ENCODE measurements at regions not wholly inside any gene's neighbourhood (a gene's known extent, or its start where the extent isn't known, plus 50 kb on each side); places are given as distances from the start of the nearest gene placed in this dataset.
"Not testable (repeated sequence)": the region's sequence is repeated elsewhere in the genome, so short reads cannot be mapped to it uniquely, and the experiment has no call there.

GRCh38 chr5:42989190-42989589 lies 50.9 kb downstream of the ANXA2R start:
- H3K9me3 Mint-ChIP-seq (ENCODE audit: unreplicated experiment): peaks cover 15% of the 10 kb centered on the region
- no peak overlapping the region for H3K4me3 Mint-ChIP-seq (ENCODE audit: unreplicated experiment)
- peaks cover 42% of the 10 kb centered on the region for H3K36me3 Mint-ChIP-seq (ENCODE audit: unreplicated experiment)
- no peak for DNase-seq
- peaks cover 24% of the 10 kb centered on the region for H3K27me3 Mint-ChIP-seq (ENCODE audit: unreplicated experiment)
- no peak for TF ChIP-seq CTCF (IDR thresholded peaks at IDR 0.05; ENCODE audit: partially characterized antibody, unreplicated experiment)
- peaks cover 4% of the 10 kb centered on the region for H3K4me1 Mint-ChIP-seq (ENCODE audit: low read depth, unreplicated experiment)
- no peak overlapping the region for H3K27ac Mint-ChIP-seq (ENCODE audit: unreplicated experiment)

- DNase-seq: no peak
- TF ChIP-seq CTCF (IDR thresholded peaks at IDR 0.05; ENCODE audit: partially characterized antibody, unreplicated experiment): no peak
- H3K9me3 Mint-ChIP-seq (ENCODE audit: unreplicated experiment): peaks cover 15% of the 10 kb centered on the region
- no peak overlapping the region for H3K27ac Mint-ChIP-seq (ENCODE audit: unreplicated experiment)
- peaks cover 5% of the 10 kb centered on the region for H3K4me1 Mint-ChIP-seq (ENCODE audit: low read depth, unreplicated experiment)
- H3K4me3 Mint-ChIP-seq (ENCODE audit: unreplicated experiment): no peak overlapping the region
- peaks cover 19% of the 10 kb centered on the region for H3K27me3 Mint-ChIP-seq (ENCODE audit: unreplicated experiment)
- peaks cover 42% of the 10 kb centered on the region for H3K36me3 Mint-ChIP-seq (ENCODE audit: unreplicated experiment)
These were observed 51.6 kb downstream of the ANXA2R start for GRCh38 chr5:42988568-42988967.

- Mint-ChIP-seq H3K27me3 (ENCODE audit: unreplicated experiment) (peaks cover 4% of the 10 kb centered on the region), H3K4me3 (ENCODE audit: unreplicated experiment) (no peak overlapping the region), H3K27ac (ENCODE audit: unreplicated experiment) (peak overlapping the region; percentile 72), H3K4me1 (ENCODE audit: low read depth, unreplicated experiment) (peaks cover 3% of the 10 kb centered on the region), H3K9me3 (ENCODE audit: unreplicated experiment) (peaks cover 9% of the 10 kb centered on the region), H3K36me3 (ENCODE audit: unreplicated experiment) (peaks cover 34% of the 10 kb centered on the region)
- no peak for TF ChIP-seq CTCF (IDR thresholded peaks at IDR 0.05; ENCODE audit: partially characterized antibody, unreplicated experiment)
- DNase-seq: no peak
These were observed 54.7 kb downstream of the ANXA2R start for GRCh38 chr5:42985129-42986037.

- TF ChIP-seq CTCF (IDR thresholded peaks at IDR 0.05; ENCODE audit: partially characterized antibody, unreplicated experiment): no peak
These were observed 55.8 kb downstream of the ANXA2R start for GRCh38 chr5:42984307-42984706.

GRCh38 chr5:42982107-42982622 lies 58.0 kb downstream of the ANXA2R start:
- Mint-ChIP-seq H3K27me3 (ENCODE audit: unreplicated experiment) (peaks cover 2% of the 10 kb centered on the region), H3K36me3 (ENCODE audit: unreplicated experiment) (peaks cover 17% of the 10 kb centered on the region), H3K4me1 (ENCODE audit: low read depth, unreplicated experiment) (peaks cover 3% of the 10 kb centered on the region), H3K9me3 (ENCODE audit: unreplicated experiment) (peaks cover 4% of the 10 kb centered on the region), H3K27ac (ENCODE audit: unreplicated experiment) (peak overlapping the region; percentile 96), H3K4me3 (ENCODE audit: unreplicated experiment) (no peak overlapping the region)
- TF ChIP-seq CTCF (IDR thresholded peaks at IDR 0.05; ENCODE audit: partially characterized antibody, unreplicated experiment): no peak
- peak; percentile 69 for DNase-seq

More at GRCh38 chr5:42984307-42984706, 55.8 kb downstream of the ANXA2R start:
- peaks cover 23% of the 10 kb centered on the region for H3K36me3 Mint-ChIP-seq (ENCODE audit: unreplicated experiment)
- DNase-seq: no peak
- H3K27ac Mint-ChIP-seq (ENCODE audit: unreplicated experiment): peak overlapping the region; percentile 73
- H3K9me3 Mint-ChIP-seq (ENCODE audit: unreplicated experiment): peaks cover 7% of the 10 kb centered on the region
- H3K27me3 Mint-ChIP-seq (ENCODE audit: unreplicated experiment): peaks cover 2% of the 10 kb centered on the region
- peaks cover 3% of the 10 kb centered on the region for H3K4me1 Mint-ChIP-seq (ENCODE audit: low read depth, unreplicated experiment)
- H3K4me3 Mint-ChIP-seq (ENCODE audit: unreplicated experiment): no peak overlapping the region

GRCh38 chr5:42981417-42982106 lies 58.6 kb downstream of the ANXA2R start:
- Mint-ChIP-seq H3K36me3 (ENCODE audit: unreplicated experiment) (peaks cover 17% of the 10 kb centered on the region), H3K27ac (ENCODE audit: unreplicated experiment) (peak overlapping the region; percentile 89)
- not testable (repeated sequence) for DNase-seq; H3K27me3 Mint-ChIP-seq (ENCODE audit: unreplicated experiment); H3K9me3 Mint-ChIP-seq (ENCODE audit: unreplicated experiment); H3K4me3 Mint-ChIP-seq (ENCODE audit: unreplicated experiment); H3K4me1 Mint-ChIP-seq (ENCODE audit: low read depth, unreplicated experiment)

GRCh38 chr5:42981015-42981414 lies 59.1 kb downstream of the ANXA2R start:
- not testable (repeated sequence) for DNase-seq; H3K27me3 Mint-ChIP-seq (ENCODE audit: unreplicated experiment); H3K27ac Mint-ChIP-seq (ENCODE audit: unreplicated experiment); H3K4me1 Mint-ChIP-seq (ENCODE audit: low read depth, unreplicated experiment); H3K4me3 Mint-ChIP-seq (ENCODE audit: unreplicated experiment); H3K9me3 Mint-ChIP-seq (ENCODE audit: unreplicated experiment)
- peaks cover 15% of the 10 kb centered on the region for H3K36me3 Mint-ChIP-seq (ENCODE audit: unreplicated experiment)

All from glutamatergic neuron (in vitro differentiated cells).